ENCODE measurements at regions not wholly inside any gene's neighbourhood (a gene's known extent, or its start where the extent isn't known, plus 50 kb on each side); places are given as distances from the start of the nearest gene placed in this dataset.

GRCh38 chr3:22734756-22735155, 468.4 kb upstream of the UBE2E2 start:
- TF ChIP-seq POLR2A (IDR thresholded peaks at IDR 0.05; ENCODE audit: low read length) (no peak), GATA1 (IDR thresholded peaks at IDR 0.05; ENCODE audit: low read depth, low read length) (no peak)

All from erythroblast (primary cell).